A673 (cell line): ENCODE measurements at regions not wholly inside any gene's neighbourhood (a gene's known extent, or its start where the extent isn't known, plus 50 kb on each side); places are given as distances from the start of the nearest gene placed in this dataset.

Experiments
- CTCF ChIP-seq: fragments of 300-800, 200-600 bp; sonication (generic); conservative IDR thresholded peaks from 2 replicates; pipeline ENCODE4 v1.5.1; 2017; ENCODE audit warnings: low read depth, mild to moderate bottlenecking, antibody characterized with exemption, low read length, moderate library complexity, mixed read lengths
- EZH2 ChIP-seq: fragments of 200-600 bp; sonication (generic); IDR thresholded peaks from 2 replicates; pipeline ENCODE4 v1.6.1; 2017; ENCODE audit warnings: borderline replicate concordance, low read depth, mild to moderate bottlenecking, mixed read lengths, antibody characterized with exemption, low read length; ENCODE audit not compliant: poor library complexity, severe bottlenecking

GRCh38 chr12:83190631-83191390, 504.1 kb downstream of the TMTC2 start:
- no peak for TF ChIP-seq EZH2
- TF ChIP-seq CTCF, result no peak
